NCI-H226 (cell line): ENCODE measurements at regions not wholly inside any gene's neighbourhood (a gene's known extent, or its start where the extent isn't known, plus 50 kb on each side); places are given as distances from the start of the nearest gene placed in this dataset.

Source experiments
- DNase-seq: peaks from one replicate; pipeline ENCODE4 v3.0.0-alpha.2; 2015

GRCh38 chr14:101197595-101198397 lies 294.3 kb upstream of the RTL1 start:
- DNase-seq = no peak

- DNase-seq = no peak
These were observed 295.0 kb upstream of the RTL1 start for GRCh38 chr14:101198398-101199027.

- DNase-seq = no peak
These were observed 295.7 kb upstream of the RTL1 start for GRCh38 chr14:101199028-101199770.

- no peak for DNase-seq
These were observed 296.6 kb upstream of the RTL1 start for GRCh38 chr14:101200008-101200649.

GRCh38 chr14:101200650-101201516 lies 297.4 kb upstream of the RTL1 start:
- DNase-seq = no peak

- DNase-seq = no peak
These were observed 298.1 kb upstream of the RTL1 start for GRCh38 chr14:101201535-101202151.

GRCh38 chr14:101202627-101203404 lies 299.3 kb upstream of the RTL1 start:
- no peak for DNase-seq

- no peak for DNase-seq
These were observed 303.0 kb upstream of the RTL1 start for GRCh38 chr14:101206556-101206955.

GRCh38 chr14:101207041-101207440 lies 303.5 kb upstream of the RTL1 start:
- DNase-seq = no peak

GRCh38 chr14:101207897-101208296 lies 304.4 kb upstream of the RTL1 start:
- DNase-seq = no peak

GRCh38 chr14:101209594-101209993 lies 306.1 kb upstream of the RTL1 start:
- DNase-seq = no peak

- no peak for DNase-seq
These were observed 311.7 kb upstream of the RTL1 start for GRCh38 chr14:101215266-101215665.

GRCh38 chr14:101215927-101216326 lies 312.4 kb upstream of the RTL1 start:
- DNase-seq = no peak

- DNase-seq = no peak
These were observed 313.0 kb upstream of the RTL1 start for GRCh38 chr14:101216366-101217079.

- no peak for DNase-seq
These were observed 313.6 kb upstream of the RTL1 start for GRCh38 chr14:101217080-101217463.

GRCh38 chr14:101217616-101218371 lies 314.3 kb upstream of the RTL1 start:
- no peak for DNase-seq

- no peak for DNase-seq
These were observed 316.6 kb upstream of the RTL1 start for GRCh38 chr14:101219896-101220703.

- no peak for DNase-seq
These were observed 317.5 kb upstream of the RTL1 start for GRCh38 chr14:101220921-101221510.
